ENCODE measurements at regions not wholly inside any gene's neighbourhood (a gene's known extent, or its start where the extent isn't known, plus 50 kb on each side); places are given as distances from the start of the nearest gene placed in this dataset.

DNA sequence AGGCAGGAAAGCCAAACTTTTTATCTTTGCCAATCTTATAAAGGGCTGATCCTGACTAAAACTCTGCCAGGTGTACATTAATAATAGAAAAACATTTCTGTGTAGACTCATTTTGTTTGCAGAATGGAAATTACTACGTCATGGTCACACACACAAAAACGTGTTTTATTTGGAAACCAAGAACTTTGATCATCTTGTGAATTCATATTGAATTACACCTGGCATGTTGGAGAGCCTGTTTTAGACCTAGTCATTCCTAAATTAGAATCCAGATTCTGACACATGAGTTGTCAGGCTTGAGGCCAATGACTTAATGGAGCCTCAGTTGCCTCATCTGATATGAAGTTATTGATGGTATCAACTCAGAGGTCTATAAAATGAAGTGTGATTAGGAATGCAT lies 235.6 kb upstream of the TENM4 start:
- Histone ChIP-seq H3K27ac (ENCODE audit: low read depth in 2 of 2, low read length in 2 of 2) (no peak overlapping the region), H3K9me3 (ENCODE audit: control insufficient read depth in 2 of 2, low read length in 2 of 2) (no peaks in the 10 kb centered on the region), H3K27me3 (ENCODE audit: control insufficient read depth in 2 of 2, insufficient read depth in 2 of 2, low read length in 2 of 2) (no peaks in the 10 kb centered on the region), H3K4me1 (ENCODE audit: control insufficient read depth in 2 of 2, insufficient read depth in 2 of 2, low read length in 2 of 2) (no peaks in the 10 kb centered on the region), H3K9ac (ENCODE audit: low read depth in 1 of 2, low read length in 2 of 2) (no peak overlapping the region), H3K36me3 (ENCODE audit: control insufficient read depth in 2 of 2, insufficient read depth in 2 of 2, low read length in 2 of 2) (no peaks in the 10 kb centered on the region), H3K4me3 (ENCODE audit: low read length in 2 of 2) (no peak overlapping the region)

DNA sequence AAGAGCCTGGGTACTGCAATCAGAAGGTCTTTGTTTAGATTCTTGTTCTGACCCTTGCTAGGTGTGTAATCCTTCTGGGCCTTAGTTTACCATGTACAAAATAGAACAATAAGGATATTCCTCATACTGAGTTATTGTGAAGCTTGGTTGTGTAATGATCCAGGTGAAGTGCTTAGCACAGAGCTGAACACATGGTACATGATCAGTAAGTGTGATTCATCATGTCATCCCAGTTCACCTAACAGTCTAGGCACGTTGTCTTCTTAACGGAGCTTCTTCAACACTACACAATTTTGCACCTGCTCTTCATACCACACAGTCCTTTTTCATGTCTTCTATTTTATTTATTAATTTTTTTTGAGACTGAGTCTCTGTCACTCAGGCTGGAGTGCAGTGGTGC lies 234.3 kb upstream of the TENM4 start:
- Histone ChIP-seq H3K4me3 (ENCODE audit: low read length in 2 of 2) (no peak overlapping the region), H3K4me1 (ENCODE audit: control insufficient read depth in 2 of 2, insufficient read depth in 2 of 2, low read length in 2 of 2) (no peaks in the 10 kb centered on the region), H3K9me3 (ENCODE audit: control insufficient read depth in 2 of 2, low read length in 2 of 2) (no peaks in the 10 kb centered on the region), H3K27me3 (ENCODE audit: control insufficient read depth in 2 of 2, insufficient read depth in 2 of 2, low read length in 2 of 2) (no peaks in the 10 kb centered on the region), H3K9ac (ENCODE audit: low read depth in 1 of 2, low read length in 2 of 2) (no peak overlapping the region), H3K27ac (ENCODE audit: low read depth in 2 of 2, low read length in 2 of 2) (no peak overlapping the region), H3K36me3 (ENCODE audit: control insufficient read depth in 2 of 2, insufficient read depth in 2 of 2, low read length in 2 of 2) (no peaks in the 10 kb centered on the region)

DNA sequence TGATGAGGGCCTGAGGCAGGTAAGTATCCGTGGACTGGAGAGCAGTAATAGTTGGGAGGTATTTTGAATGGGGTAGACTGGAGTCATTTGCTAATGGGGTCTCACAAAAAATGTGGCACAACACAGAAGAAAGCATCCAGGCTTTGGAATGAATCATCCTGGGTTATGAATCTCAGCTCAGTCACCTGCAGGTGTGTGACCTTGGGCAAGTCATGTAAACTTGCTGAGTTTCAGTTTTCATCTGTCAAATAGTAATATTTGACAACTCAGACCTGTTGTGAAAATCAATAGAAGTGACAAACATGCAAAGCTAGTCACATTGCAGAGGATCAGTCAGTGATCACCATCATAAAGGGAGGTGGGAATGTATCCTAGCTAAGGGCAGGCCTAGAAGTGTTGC lies 232.0 kb upstream of the TENM4 start:
- Histone ChIP-seq H3K9ac (ENCODE audit: low read depth in 1 of 2, low read length in 2 of 2) (no peak overlapping the region), H3K9me3 (ENCODE audit: control insufficient read depth in 2 of 2, low read length in 2 of 2) (no peaks in the 10 kb centered on the region), H3K27me3 (ENCODE audit: control insufficient read depth in 2 of 2, insufficient read depth in 2 of 2, low read length in 2 of 2) (no peaks in the 10 kb centered on the region)

DNA sequence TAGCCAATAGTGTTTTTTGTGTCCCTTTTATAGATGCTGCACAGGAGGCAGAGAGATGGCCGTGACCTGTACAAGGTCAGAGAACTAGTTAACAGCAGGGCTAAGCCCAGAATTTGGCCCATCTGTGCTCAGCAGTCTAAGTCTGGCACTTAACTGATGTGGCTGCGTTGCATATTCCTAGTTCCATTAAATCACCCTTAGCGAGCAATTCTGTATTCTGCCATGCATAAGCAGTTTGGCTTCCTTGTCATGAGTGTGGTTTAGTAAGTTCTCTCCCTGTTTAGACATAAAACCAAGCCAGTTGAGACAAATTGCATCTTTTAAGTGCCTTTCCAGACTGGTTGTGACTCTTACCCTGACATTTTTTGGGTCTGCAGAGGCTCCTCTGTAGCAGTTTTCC lies 230.6 kb upstream of the TENM4 start:
- H3K4me3 ChIP-seq (ENCODE audit: low read length in 2 of 2) = no peak overlapping the region
- no peaks in the 10 kb centered on the region for H3K27me3 ChIP-seq (ENCODE audit: control insufficient read depth in 2 of 2, insufficient read depth in 2 of 2, low read length in 2 of 2)
- no peak overlapping the region for H3K27ac ChIP-seq (ENCODE audit: low read depth in 2 of 2, low read length in 2 of 2)
- no peak overlapping the region for H3K9ac ChIP-seq (ENCODE audit: low read depth in 1 of 2, low read length in 2 of 2)
- H3K9me3 ChIP-seq (ENCODE audit: control insufficient read depth in 2 of 2, low read length in 2 of 2) = no peaks in the 10 kb centered on the region
- H3K4me1 ChIP-seq (ENCODE audit: control insufficient read depth in 2 of 2, insufficient read depth in 2 of 2, low read length in 2 of 2) = no peaks in the 10 kb centered on the region
- no peaks in the 10 kb centered on the region for H3K36me3 ChIP-seq (ENCODE audit: control insufficient read depth in 2 of 2, insufficient read depth in 2 of 2, low read length in 2 of 2)

More for the DNA sequence above, 232.0 kb upstream of the TENM4 start:
- Histone ChIP-seq H3K27ac (ENCODE audit: low read depth in 2 of 2, low read length in 2 of 2) (no peak overlapping the region), H3K36me3 (ENCODE audit: control insufficient read depth in 2 of 2, insufficient read depth in 2 of 2, low read length in 2 of 2) (no peaks in the 10 kb centered on the region), H3K4me3 (ENCODE audit: low read length in 2 of 2) (no peak overlapping the region), H3K4me1 (ENCODE audit: control insufficient read depth in 2 of 2, insufficient read depth in 2 of 2, low read length in 2 of 2) (no peaks in the 10 kb centered on the region)

DNA sequence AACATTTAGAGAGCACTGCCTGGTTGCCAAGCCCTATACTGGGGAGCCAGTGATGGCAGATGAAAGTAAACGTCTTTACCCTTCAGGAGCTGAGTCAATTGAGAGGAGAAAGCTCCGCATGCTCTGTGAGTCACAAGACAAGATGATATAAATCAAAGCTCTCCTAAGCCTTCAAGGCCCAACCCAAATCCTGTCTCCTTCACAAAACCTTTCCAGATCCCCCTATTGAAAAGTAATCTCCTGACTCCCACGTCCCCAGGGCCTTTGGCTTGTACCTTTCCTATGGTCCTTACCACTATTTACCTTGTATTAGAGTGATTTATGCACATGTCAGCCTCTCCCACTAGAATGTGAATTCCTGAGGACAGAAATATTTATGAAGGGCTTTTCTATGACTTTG lies 230.1 kb upstream of the TENM4 start:
- Histone ChIP-seq H3K9me3 (ENCODE audit: control insufficient read depth in 2 of 2, low read length in 2 of 2) (no peaks in the 10 kb centered on the region), H3K4me3 (ENCODE audit: low read length in 2 of 2) (no peak overlapping the region), H3K27ac (ENCODE audit: low read depth in 2 of 2, low read length in 2 of 2) (no peak overlapping the region), H3K36me3 (ENCODE audit: control insufficient read depth in 2 of 2, insufficient read depth in 2 of 2, low read length in 2 of 2) (no peaks in the 10 kb centered on the region), H3K9ac (ENCODE audit: low read depth in 1 of 2, low read length in 2 of 2) (no peak overlapping the region), H3K4me1 (ENCODE audit: control insufficient read depth in 2 of 2, insufficient read depth in 2 of 2, low read length in 2 of 2) (no peaks in the 10 kb centered on the region), H3K27me3 (ENCODE audit: control insufficient read depth in 2 of 2, insufficient read depth in 2 of 2, low read length in 2 of 2) (no peaks in the 10 kb centered on the region)

DNA sequence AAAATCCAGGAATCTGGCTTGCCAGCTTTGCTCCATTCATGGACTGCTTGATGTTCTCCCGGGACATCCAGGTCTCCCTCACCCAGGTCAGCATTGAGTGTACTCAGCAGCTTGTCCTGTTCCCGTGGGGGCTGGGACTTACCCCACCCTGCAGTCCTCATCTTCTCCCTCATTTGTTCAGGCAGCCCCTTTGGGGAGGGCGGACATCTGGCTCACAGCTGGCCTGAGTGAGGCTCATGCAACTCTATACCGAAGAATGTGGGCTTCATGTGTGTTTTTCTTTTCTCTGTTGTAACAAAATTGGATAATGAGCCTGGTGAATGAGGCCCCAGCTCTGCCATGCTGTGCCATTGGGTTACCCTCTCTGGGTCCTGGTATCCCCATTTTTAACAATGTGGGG lies 227.7 kb upstream of the TENM4 start:
- no peaks in the 10 kb centered on the region for H3K9me3 ChIP-seq (ENCODE audit: control insufficient read depth in 2 of 2, low read length in 2 of 2)
- no peak overlapping the region for H3K4me3 ChIP-seq (ENCODE audit: low read length in 2 of 2)
- H3K27ac ChIP-seq (ENCODE audit: low read depth in 2 of 2, low read length in 2 of 2) = no peak overlapping the region
- no peaks in the 10 kb centered on the region for H3K27me3 ChIP-seq (ENCODE audit: control insufficient read depth in 2 of 2, insufficient read depth in 2 of 2, low read length in 2 of 2)
- no peak overlapping the region for H3K9ac ChIP-seq (ENCODE audit: low read depth in 1 of 2, low read length in 2 of 2)
- H3K36me3 ChIP-seq (ENCODE audit: control insufficient read depth in 2 of 2, insufficient read depth in 2 of 2, low read length in 2 of 2) = no peaks in the 10 kb centered on the region
- no peaks in the 10 kb centered on the region for H3K4me1 ChIP-seq (ENCODE audit: control insufficient read depth in 2 of 2, insufficient read depth in 2 of 2, low read length in 2 of 2)

DNA sequence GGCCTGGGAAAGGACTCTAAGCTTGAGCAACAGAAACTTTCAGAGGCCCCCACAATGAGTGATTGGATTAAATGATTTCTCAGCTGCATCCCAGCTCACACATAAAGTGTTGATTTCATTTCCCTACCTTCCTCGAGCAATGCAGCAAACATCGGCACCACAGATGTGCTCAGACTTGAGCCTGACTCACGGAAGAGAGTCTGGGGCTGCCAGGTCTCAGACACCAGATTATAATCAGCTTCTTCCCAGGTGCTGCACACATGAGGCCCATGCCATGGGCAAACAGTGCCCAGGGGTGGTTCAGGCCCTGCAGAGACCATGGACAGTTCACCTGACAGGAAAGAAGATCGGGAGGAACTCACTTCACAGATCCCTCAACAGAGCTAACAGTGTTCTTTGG lies 226.6 kb upstream of the TENM4 start:
- H3K36me3 ChIP-seq (ENCODE audit: control insufficient read depth in 2 of 2, insufficient read depth in 2 of 2, low read length in 2 of 2) = no peaks in the 10 kb centered on the region
- no peak overlapping the region for H3K27ac ChIP-seq (ENCODE audit: low read depth in 2 of 2, low read length in 2 of 2)
- no peaks in the 10 kb centered on the region for H3K27me3 ChIP-seq (ENCODE audit: control insufficient read depth in 2 of 2, insufficient read depth in 2 of 2, low read length in 2 of 2)
- no peaks in the 10 kb centered on the region for H3K9me3 ChIP-seq (ENCODE audit: control insufficient read depth in 2 of 2, low read length in 2 of 2)
- H3K4me1 ChIP-seq (ENCODE audit: control insufficient read depth in 2 of 2, insufficient read depth in 2 of 2, low read length in 2 of 2) = no peaks in the 10 kb centered on the region
- H3K4me3 ChIP-seq (ENCODE audit: low read length in 2 of 2) = no peak overlapping the region
- H3K9ac ChIP-seq (ENCODE audit: low read depth in 1 of 2, low read length in 2 of 2) = no peak overlapping the region

DNA sequence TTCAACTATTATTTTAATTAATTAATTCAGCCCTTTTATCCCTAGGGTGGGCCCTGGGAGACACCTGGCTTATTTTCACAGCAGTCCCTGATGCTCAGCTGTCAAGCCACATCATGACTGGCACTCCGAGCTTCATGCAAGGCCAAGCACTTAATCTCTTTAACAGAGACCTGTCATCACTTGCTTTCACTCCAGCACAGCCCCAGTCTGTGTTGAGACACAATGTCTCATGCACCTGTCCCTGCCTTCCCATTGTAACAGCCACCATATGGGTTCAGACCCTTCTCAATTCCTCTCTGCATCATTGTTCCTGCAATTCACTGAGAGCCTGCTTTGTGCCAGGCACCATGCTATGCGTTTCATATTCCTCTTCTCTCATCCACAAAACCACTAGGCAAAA lies 222.2 kb upstream of the TENM4 start:
- no peak overlapping the region for H3K4me3 ChIP-seq (ENCODE audit: low read length in 2 of 2)
- H3K4me1 ChIP-seq (ENCODE audit: control insufficient read depth in 2 of 2, insufficient read depth in 2 of 2, low read length in 2 of 2) = no peaks in the 10 kb centered on the region
- no peak overlapping the region for H3K27ac ChIP-seq (ENCODE audit: low read depth in 2 of 2, low read length in 2 of 2)
- H3K27me3 ChIP-seq (ENCODE audit: control insufficient read depth in 2 of 2, insufficient read depth in 2 of 2, low read length in 2 of 2) = no peaks in the 10 kb centered on the region
- H3K36me3 ChIP-seq (ENCODE audit: control insufficient read depth in 2 of 2, insufficient read depth in 2 of 2, low read length in 2 of 2) = no peaks in the 10 kb centered on the region
- no peak overlapping the region for H3K9ac ChIP-seq (ENCODE audit: low read depth in 1 of 2, low read length in 2 of 2)
- no peaks in the 10 kb centered on the region for H3K9me3 ChIP-seq (ENCODE audit: control insufficient read depth in 2 of 2, low read length in 2 of 2)

DNA sequence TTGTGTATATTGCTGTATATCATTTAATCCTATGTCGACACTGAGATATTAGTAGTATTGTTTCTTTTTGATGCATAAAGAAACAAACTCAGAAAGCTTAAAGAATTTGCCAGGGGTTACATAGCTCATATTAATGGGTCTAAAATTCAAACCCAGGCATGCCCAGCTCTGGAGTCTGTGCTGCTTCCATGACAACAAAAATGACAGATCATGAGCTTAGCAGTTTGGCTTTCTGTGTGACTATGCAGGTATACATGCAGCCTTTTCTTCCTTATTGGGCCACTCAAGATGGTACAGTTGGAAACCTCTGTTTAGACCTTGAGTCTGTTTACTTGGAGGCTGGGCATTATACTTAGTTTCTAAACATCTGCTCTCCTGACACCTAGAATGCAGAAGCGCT lies 220.5 kb upstream of the TENM4 start:
- Histone ChIP-seq H3K4me1 (ENCODE audit: control insufficient read depth in 2 of 2, insufficient read depth in 2 of 2, low read length in 2 of 2) (no peaks in the 10 kb centered on the region), H3K9me3 (ENCODE audit: control insufficient read depth in 2 of 2, low read length in 2 of 2) (no peaks in the 10 kb centered on the region), H3K27me3 (ENCODE audit: control insufficient read depth in 2 of 2, insufficient read depth in 2 of 2, low read length in 2 of 2) (no peaks in the 10 kb centered on the region), H3K36me3 (ENCODE audit: control insufficient read depth in 2 of 2, insufficient read depth in 2 of 2, low read length in 2 of 2) (no peaks in the 10 kb centered on the region), H3K9ac (ENCODE audit: low read depth in 1 of 2, low read length in 2 of 2) (no peak overlapping the region), H3K27ac (ENCODE audit: low read depth in 2 of 2, low read length in 2 of 2) (no peak overlapping the region), H3K4me3 (ENCODE audit: low read length in 2 of 2) (no peak overlapping the region)

DNA sequence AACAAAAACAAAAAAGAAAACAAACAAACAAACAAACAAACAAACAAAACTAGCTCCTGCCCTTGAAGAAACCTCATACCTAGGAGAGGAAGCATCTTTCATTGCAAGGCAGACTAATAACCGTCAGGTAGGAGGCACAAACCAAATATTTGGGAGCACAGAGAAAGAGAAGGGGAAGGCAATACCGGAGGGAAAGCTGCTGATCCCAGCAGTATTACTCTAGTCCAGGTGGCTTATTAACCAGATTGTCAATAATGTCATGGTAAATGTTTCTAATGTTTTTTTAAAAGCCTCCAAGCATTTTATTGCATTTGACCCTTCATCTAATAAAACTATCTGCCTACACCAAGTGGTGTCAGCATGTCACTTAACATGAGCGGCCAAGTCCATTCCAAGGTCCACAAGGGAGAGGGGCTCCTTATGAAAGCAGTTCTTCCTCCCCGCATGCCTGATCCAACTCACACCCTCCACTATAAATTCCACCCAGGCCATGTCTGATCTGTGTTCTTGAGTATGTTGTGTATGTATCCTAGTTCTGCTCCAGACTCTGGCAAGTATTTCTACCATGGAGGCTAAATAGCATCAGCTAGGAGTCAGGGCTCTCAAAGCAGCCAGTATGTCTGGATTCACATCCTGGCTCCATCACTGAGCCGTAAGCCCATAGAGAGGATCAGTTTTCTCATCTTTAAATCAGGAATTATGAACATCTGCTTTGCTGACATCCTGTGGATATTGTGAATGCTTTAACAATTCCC lies 208.1 kb upstream of the TENM4 start:
- Histone ChIP-seq H3K4me1 (ENCODE audit: control insufficient read depth in 2 of 2, insufficient read depth in 2 of 2, low read length in 2 of 2) (no peaks in the 10 kb centered on the region), H3K27ac (ENCODE audit: low read depth in 2 of 2, low read length in 2 of 2) (no peak overlapping the region), H3K9me3 (ENCODE audit: control insufficient read depth in 2 of 2, low read length in 2 of 2) (no peaks in the 10 kb centered on the region), H3K27me3 (ENCODE audit: control insufficient read depth in 2 of 2, insufficient read depth in 2 of 2, low read length in 2 of 2) (no peaks in the 10 kb centered on the region), H3K36me3 (ENCODE audit: control insufficient read depth in 2 of 2, insufficient read depth in 2 of 2, low read length in 2 of 2) (no peaks in the 10 kb centered on the region), H3K9ac (ENCODE audit: low read depth in 1 of 2, low read length in 2 of 2) (no peak overlapping the region), H3K4me3 (ENCODE audit: low read length in 2 of 2) (no peak overlapping the region)

DNA sequence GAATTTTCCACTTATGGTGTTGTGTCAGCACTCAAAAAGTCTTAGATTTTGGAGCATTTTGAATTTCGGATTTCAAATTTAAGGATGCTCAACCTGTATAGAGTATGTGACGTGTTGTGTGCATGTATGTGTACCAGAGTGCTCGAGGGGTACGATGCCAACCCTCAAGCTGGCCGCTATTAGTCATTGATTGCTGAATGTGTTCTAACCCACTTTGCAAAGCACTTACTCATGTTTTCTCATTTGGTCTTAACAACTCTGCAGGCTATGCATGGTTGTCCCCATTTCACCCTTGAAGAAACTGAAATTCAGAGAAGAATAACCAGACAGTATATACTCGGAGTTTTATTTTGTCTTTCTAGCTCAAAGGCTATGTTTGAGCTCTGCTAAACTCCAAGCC lies 196.4 kb upstream of the TENM4 start:
- Histone ChIP-seq H3K27me3 (ENCODE audit: control insufficient read depth in 2 of 2, insufficient read depth in 2 of 2, low read length in 2 of 2) (no peaks in the 10 kb centered on the region), H3K4me3 (ENCODE audit: low read length in 2 of 2) (no peak overlapping the region), H3K27ac (ENCODE audit: low read depth in 2 of 2, low read length in 2 of 2) (no peak overlapping the region), H3K36me3 (ENCODE audit: control insufficient read depth in 2 of 2, insufficient read depth in 2 of 2, low read length in 2 of 2) (no peaks in the 10 kb centered on the region), H3K9me3 (ENCODE audit: control insufficient read depth in 2 of 2, low read length in 2 of 2) (no peaks in the 10 kb centered on the region), H3K9ac (ENCODE audit: low read depth in 1 of 2, low read length in 2 of 2) (no peak overlapping the region), H3K4me1 (ENCODE audit: control insufficient read depth in 2 of 2, insufficient read depth in 2 of 2, low read length in 2 of 2) (no peaks in the 10 kb centered on the region)

All from mucosa of rectum (tissue), 2 donors.